ENCODE measurements at regions not wholly inside any gene's neighbourhood (a gene's known extent, or its start where the extent isn't known, plus 50 kb on each side); places are given as distances from the start of the nearest gene placed in this dataset.

- dilution Hi-C loops (cut with MboI; ENCODE audit: extremely low pct_ligation_motif_present, low sequenced_read_pairs) = no loop called here
- no peak overlapping the region for H3K27ac ChIP-seq (ENCODE audit: control insufficient read depth, insufficient read depth, low read length)
- no peaks in the 10 kb centered on the region for H4K20me1 ChIP-seq (ENCODE audit: control insufficient read depth, extremely low read depth, insufficient read depth, low read length)
- no peaks in the 10 kb centered on the region for H3K36me3 ChIP-seq (ENCODE audit: control insufficient read depth in 2 of 2, extremely low read depth in 1 of 2, insufficient read depth in 2 of 2, low read length in 2 of 2)
- H2AFZ ChIP-seq (ENCODE audit: control insufficient read depth, low read length) = no peak overlapping the region
- H3K9me3 ChIP-seq (ENCODE audit: control insufficient read depth, low read depth, low read length) = no peaks in the 10 kb centered on the region
- H3K79me2 ChIP-seq (ENCODE audit: control insufficient read depth, insufficient read depth, low read length) = no peaks in the 10 kb centered on the region
- DNase-seq (ENCODE audit: low read depth, low spot score) (no peak), FAIRE-seq (no peak)
- H3K9ac ChIP-seq (ENCODE audit: control insufficient read depth, extremely low read depth, insufficient read depth, low read length) = no peak overlapping the region
- no peak overlapping the region for H3K4me2 ChIP-seq (ENCODE audit: control insufficient read depth, extremely low read depth, insufficient read depth, low read depth, low read length)
- TF ChIP-seq EZH2 (IDR thresholded peaks at IDR 0.05; ENCODE audit: low read length) = no peak
- no peak for TF ChIP-seq CTCF (optimal IDR thresholded peaks at IDR 0.05 in 1 of 3, IDR thresholded peaks at IDR 0.05 in 1 of 3, conservative IDR thresholded peaks at IDR 0.05 in 1 of 3; ENCODE audit: extremely low read depth in 1 of 3, insufficient read depth in 2 of 3, low read length in 3 of 3)
- H3K4me1 ChIP-seq (ENCODE audit: control insufficient read depth, extremely low read depth, insufficient read depth, low read length) = peaks cover 12% of the 10 kb centered on the region
- peaks cover 2% of the 10 kb centered on the region for H3K9me1 ChIP-seq (ENCODE audit: control insufficient read depth, extremely low read depth, insufficient read depth, low read length)
- H3K4me3 ChIP-seq (ENCODE audit: control insufficient read depth in 2 of 3, extremely low read depth in 1 of 3, insufficient read depth in 2 of 3, low read depth in 1 of 3, low read length in 3 of 3) = no peak overlapping the region
- no peaks in the 10 kb centered on the region for H3K27me3 ChIP-seq (ENCODE audit: control insufficient read depth, extremely low read depth, insufficient read depth, low read length)
Measured at GRCh38 chr1:20428841-20429240, 57.2 kb downstream of the CAMK2N1 start.

- dilution Hi-C loops (cut with MboI; ENCODE audit: extremely low pct_ligation_motif_present, low sequenced_read_pairs) = no loop called here
- Histone ChIP-seq H3K9ac (ENCODE audit: control insufficient read depth, extremely low read depth, insufficient read depth, low read length) (peak overlapping the region; percentile 59), H3K27ac (ENCODE audit: control insufficient read depth, insufficient read depth, low read length) (peak overlapping the region; percentile 78), H3K36me3 (ENCODE audit: control insufficient read depth in 2 of 2, extremely low read depth in 1 of 2, insufficient read depth in 2 of 2, low read length in 2 of 2) (no peaks in the 10 kb centered on the region), H2AFZ (ENCODE audit: control insufficient read depth, low read length) (peak overlapping the region; percentile 79), H3K4me3 (ENCODE audit: control insufficient read depth in 2 of 3, extremely low read depth in 1 of 3, insufficient read depth in 2 of 3, low read depth in 1 of 3, low read length in 3 of 3) (no peak overlapping the region), H4K20me1 (ENCODE audit: control insufficient read depth, extremely low read depth, insufficient read depth, low read length) (no peaks in the 10 kb centered on the region), H3K4me1 (ENCODE audit: control insufficient read depth, extremely low read depth, insufficient read depth, low read length) (peaks cover 12% of the 10 kb centered on the region), H3K4me2 (ENCODE audit: control insufficient read depth, extremely low read depth, insufficient read depth, low read depth, low read length) (peak overlapping the region; percentile 65), H3K9me3 (ENCODE audit: control insufficient read depth, low read depth, low read length) (no peaks in the 10 kb centered on the region), H3K9me1 (ENCODE audit: control insufficient read depth, extremely low read depth, insufficient read depth, low read length) (peaks cover 2% of the 10 kb centered on the region), H3K79me2 (ENCODE audit: control insufficient read depth, insufficient read depth, low read length) (no peaks in the 10 kb centered on the region), H3K27me3 (ENCODE audit: control insufficient read depth, extremely low read depth, insufficient read depth, low read length) (peaks cover 4% of the 10 kb centered on the region)
- DNase-seq (ENCODE audit: low read depth, low spot score) (peak; percentile 30), FAIRE-seq (peak; percentile 98)
- TF ChIP-seq CTCF (optimal IDR thresholded peaks at IDR 0.05 in 1 of 3, IDR thresholded peaks at IDR 0.05 in 1 of 3, conservative IDR thresholded peaks at IDR 0.05 in 1 of 3; ENCODE audit: extremely low read depth in 1 of 3, insufficient read depth in 2 of 3, low read length in 3 of 3) (no peak), EZH2 (IDR thresholded peaks at IDR 0.05; ENCODE audit: low read length) (no peak)
Measured at GRCh38 chr1:20426923-20427322, 59.1 kb downstream of the CAMK2N1 start.

All from keratinocyte (primary cell).